ENCODE measurements at regions not wholly inside any gene's neighbourhood (a gene's known extent, or its start where the extent isn't known, plus 50 kb on each side); places are given as distances from the start of the nearest gene placed in this dataset.

DNA sequence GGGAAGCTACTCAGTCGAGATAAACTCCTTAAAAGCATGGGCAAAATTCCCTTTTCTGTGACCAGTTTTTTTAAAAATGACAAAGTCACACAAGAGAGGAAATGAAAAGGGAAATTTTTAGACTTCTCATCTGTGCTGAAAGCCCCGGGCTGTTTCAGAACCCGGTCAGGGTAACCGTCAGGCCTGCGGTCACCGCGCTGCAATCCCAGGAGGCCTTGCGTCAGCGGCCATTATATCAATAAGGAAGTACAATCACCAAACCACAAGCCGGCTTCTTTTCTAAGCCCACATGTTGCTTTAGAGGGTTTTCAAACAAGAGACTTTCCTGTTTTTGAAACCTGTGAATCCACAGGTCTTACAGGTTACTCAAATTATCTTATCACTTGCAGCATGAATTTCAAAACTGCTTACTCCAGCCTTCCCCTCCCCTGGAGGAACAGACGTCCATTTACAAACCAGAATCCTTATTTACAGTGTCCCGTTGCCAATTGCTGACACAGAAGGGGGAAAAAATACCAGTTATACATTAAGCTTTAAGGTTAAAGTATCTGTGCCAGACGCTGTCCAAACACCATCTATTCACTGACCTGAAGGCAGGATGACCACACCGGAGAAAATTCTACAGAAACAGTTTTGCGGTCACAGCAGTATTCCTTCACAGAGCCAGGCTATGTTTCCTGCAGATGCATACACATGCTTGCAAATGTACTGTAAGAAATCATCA lies 165.3 kb downstream of the TOMM20 start (continued):
- TF ChIP-seq, protein P1, sequence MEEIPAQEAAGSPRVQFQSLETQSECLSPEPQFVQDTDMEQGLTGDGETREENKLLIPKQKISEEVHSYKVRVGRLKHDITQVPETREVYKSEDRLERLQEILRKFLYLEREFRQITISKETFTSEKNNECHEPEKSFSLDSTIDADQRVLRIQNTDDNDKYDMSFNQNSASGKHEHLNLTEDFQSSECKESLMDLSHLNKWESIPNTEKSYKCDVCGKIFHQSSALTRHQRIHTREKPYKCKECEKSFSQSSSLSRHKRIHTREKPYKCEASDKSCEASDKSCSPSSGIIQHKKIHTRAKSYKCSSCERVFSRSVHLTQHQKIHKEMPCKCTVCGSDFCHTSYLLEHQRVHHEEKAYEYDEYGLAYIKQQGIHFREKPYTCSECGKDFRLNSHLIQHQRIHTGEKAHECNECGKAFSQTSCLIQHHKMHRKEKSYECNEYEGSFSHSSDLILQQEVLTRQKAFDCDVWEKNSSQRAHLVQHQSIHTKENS (CRISPR knock-in tag; IDR thresholded peaks at IDR 0.05) = no peak
- TF ChIP-seq, protein P2, sequence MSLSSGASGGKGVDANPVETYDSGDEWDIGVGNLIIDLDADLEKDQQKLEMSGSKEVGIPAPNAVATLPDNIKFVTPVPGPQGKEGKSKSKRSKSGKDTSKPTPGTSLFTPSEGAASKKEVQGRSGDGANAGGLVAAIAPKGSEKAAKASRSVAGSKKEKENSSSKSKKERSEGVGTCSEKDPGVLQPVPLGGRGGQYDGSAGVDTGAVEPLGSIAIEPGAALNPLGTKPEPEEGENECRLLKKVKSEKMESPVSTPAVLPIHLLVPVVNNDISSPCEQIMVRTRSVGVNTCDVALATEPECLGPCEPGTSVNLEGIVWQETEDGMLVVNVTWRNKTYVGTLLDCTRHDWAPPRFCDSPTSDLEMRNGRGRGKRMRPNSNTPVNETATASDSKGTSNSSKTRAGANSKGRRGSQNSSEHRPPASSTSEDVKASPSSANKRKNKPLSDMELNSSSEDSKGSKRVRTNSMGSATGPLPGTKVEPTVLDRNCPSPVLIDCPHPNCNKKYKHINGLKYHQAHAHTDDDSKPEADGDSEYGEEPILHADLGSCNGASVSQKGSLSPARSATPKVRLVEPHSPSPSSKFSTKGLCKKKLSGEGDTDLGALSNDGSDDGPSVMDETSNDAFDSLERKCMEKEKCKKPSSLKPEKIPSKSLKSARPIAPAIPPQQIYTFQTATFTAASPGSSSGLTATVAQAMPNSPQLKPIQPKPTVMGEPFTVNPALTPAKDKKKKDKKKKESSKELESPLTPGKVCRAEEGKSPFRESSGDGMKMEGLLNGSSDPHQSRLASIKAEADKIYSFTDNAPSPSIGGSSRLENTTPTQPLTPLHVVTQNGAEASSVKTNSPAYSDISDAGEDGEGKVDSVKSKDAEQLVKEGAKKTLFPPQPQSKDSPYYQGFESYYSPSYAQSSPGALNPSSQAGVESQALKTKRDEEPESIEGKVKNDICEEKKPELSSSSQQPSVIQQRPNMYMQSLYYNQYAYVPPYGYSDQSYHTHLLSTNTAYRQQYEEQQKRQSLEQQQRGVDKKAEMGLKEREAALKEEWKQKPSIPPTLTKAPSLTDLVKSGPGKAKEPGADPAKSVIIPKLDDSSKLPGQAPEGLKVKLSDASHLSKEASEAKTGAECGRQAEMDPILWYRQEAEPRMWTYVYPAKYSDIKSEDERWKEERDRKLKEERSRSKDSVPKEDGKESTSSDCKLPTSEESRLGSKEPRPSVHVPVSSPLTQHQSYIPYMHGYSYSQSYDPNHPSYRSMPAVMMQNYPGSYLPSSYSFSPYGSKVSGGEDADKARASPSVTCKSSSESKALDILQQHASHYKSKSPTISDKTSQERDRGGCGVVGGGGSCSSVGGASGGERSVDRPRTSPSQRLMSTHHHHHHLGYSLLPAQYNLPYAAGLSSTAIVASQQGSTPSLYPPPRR (CRISPR knock-in tag; IDR thresholded peaks at IDR 0.05; ENCODE audit: borderline replicate concordance) = no peak
- TF ChIP-seq, protein P3, sequence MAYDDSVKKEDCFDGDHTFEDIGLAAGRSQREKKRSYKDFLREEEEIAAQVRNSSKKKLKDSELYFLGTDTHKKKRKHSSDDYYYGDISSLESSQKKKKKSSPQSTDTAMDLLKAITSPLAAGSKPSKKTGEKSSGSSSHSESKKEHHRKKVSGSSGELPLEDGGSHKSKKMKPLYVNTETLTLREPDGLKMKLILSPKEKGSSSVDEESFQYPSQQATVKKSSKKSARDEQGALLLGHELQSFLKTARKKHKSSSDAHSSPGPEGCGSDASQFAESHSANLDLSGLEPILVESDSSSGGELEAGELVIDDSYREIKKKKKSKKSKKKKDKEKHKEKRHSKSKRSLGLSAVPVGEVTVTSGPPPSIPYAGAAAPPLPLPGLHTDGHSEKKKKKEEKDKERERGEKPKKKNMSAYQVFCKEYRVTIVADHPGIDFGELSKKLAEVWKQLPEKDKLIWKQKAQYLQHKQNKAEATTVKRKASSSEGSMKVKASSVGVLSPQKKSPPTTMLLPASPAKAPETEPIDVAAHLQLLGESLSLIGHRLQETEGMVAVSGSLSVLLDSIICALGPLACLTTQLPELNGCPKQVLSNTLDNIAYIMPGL (CRISPR knock-in tag; IDR thresholded peaks at IDR 0.05) = no peak
- TF ChIP-seq BDP1 (IDR thresholded peaks at IDR 0.05; ENCODE audit: insufficient read depth, insufficient read length) (no peak), ZNF274 (IDR thresholded peaks at IDR 0.05; ENCODE audit: borderline replicate concordance, low read depth, low read length) (no peak), MEF2D (tag; conservative IDR thresholded peaks at IDR 0.05; ENCODE audit: low read depth) (0 out of 2 replicates have a peak, but pooled peaks have one; percentile 67), HDGF (IDR thresholded peaks at IDR 0.05) (no peak), ATF7 (IDR thresholded peaks at IDR 0.05) (peak; percentile 38), ZSCAN32 (CRISPR knock-in tag; IDR thresholded peaks at IDR 0.05) (no peak), CREB1 (IDR thresholded peaks at IDR 0.05) (no peak), CREB1 (CRISPR knock-in tag; IDR thresholded peaks at IDR 0.05) (peak; percentile 11; the same call in 1 of the 2 replicates)
- TF ChIP-seq, protein P4, sequence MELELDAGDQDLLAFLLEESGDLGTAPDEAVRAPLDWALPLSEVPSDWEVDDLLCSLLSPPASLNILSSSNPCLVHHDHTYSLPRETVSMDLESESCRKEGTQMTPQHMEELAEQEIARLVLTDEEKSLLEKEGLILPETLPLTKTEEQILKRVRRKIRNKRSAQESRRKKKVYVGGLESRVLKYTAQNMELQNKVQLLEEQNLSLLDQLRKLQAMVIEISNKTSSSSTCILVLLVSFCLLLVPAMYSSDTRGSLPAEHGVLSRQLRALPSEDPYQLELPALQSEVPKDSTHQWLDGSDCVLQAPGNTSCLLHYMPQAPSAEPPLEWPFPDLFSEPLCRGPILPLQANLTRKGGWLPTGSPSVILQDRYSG (tag; conservative IDR thresholded peaks at IDR 0.05; ENCODE audit: low read depth) = peak; percentile 96
- TF ChIP-seq, protein P5, sequence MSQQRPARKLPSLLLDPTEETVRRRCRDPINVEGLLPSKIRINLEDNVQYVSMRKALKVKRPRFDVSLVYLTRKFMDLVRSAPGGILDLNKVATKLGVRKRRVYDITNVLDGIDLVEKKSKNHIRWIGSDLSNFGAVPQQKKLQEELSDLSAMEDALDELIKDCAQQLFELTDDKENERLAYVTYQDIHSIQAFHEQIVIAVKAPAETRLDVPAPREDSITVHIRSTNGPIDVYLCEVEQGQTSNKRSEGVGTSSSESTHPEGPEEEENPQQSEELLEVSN (IDR thresholded peaks at IDR 0.05; ENCODE audit: borderline replicate concordance in 1 of 2, extremely low read depth in 1 of 2, insufficient read depth in 1 of 2, insufficient read length in 1 of 2, low read depth in 1 of 2, low read length in 1 of 2, poor library complexity in 1 of 2, severe bottlenecking in 1 of 2) = peak in 1 of 2 experiments; percentile 48
- TF ChIP-seq, protein P6, sequence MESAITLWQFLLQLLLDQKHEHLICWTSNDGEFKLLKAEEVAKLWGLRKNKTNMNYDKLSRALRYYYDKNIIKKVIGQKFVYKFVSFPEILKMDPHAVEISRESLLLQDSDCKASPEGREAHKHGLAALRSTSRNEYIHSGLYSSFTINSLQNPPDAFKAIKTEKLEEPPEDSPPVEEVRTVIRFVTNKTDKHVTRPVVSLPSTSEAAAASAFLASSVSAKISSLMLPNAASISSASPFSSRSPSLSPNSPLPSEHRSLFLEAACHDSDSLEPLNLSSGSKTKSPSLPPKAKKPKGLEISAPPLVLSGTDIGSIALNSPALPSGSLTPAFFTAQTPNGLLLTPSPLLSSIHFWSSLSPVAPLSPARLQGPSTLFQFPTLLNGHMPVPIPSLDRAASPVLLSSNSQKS (CRISPR knock-in tag; IDR thresholded peaks at IDR 0.05) = 0 out of 2 replicates have a peak, but pooled peaks have one; percentile 17

Data from K562 (cell line).